SK-N-SH (cell line): ENCODE measurements at regions not wholly inside any gene's neighbourhood (a gene's known extent, or its start where the extent isn't known, plus 50 kb on each side); places are given as distances from the start of the nearest gene placed in this dataset.

ENCODE experiments used
- CTCF ChIA-PET: fragments of 300-600, 350-600 bp; formaldehyde crosslinking; extraction: SDS; loops from one replicate; lab custom pipeline; 2021; lab: Yijun Ruan, JAX
- POLR2A ChIA-PET: fragments of 350-600 bp; sonication (Branson Sonifier 250); formaldehyde crosslinking; extraction: SDS; loops from one replicate; lab custom pipeline; 2020; ENCODE audit warnings: antibody characterized with exemption, inconsistent platforms; lab: Yijun Ruan, JAX
- DNase-seq: peaks from one replicate; pipeline ENCODE4 v3.0.0; 2012
- H2AFZ ChIP-seq: fragments of 200-600 bp; sonication (generic); 2 replicates; pipeline ENCODE4 v1.8.1; 2016; ENCODE audit warnings: antibody characterized with exemption, mild to moderate bottlenecking, low read depth
- H3F3A ChIP-seq: fragments of 200-600 bp; sonication (generic); replicated peaks from 2 replicates; pipeline ENCODE3; 2016; ENCODE audit warnings: antibody characterized with exemption, mild to moderate bottlenecking; ENCODE audit not compliant: insufficient read depth
- H3K27ac ChIP-seq, 2 experiments: fragments of 200-500 bp in 1 of 2; fragments of 200-600 bp in 1 of 2; sonication (Bioruptor generic) in 1 of 2; sonication (generic), shearing (Covaris generic) in 1 of 2; 2 replicates each; pipeline versions ENCODE4 v1.5.1 to v1.6.1; 2014 to 2016; ENCODE audit warnings: low read depth in 2 of 2, inconsistent platforms in 1 of 2, low read length in 1 of 2, mild to moderate bottlenecking in 1 of 2, mixed read lengths in 1 of 2
- H3K27me3 ChIP-seq: fragments of 200-600 bp; sonication (generic), shearing (Covaris generic); 2 replicates; pipeline ENCODE4 v1.6.1; 2016; ENCODE audit warnings: mixed run types; ENCODE audit not compliant: insufficient read depth
- H3K36me3 ChIP-seq, 2 experiments: fragments of 200-500 bp in 1 of 2; fragments of 200-600 bp in 1 of 2; sonication (Bioruptor generic) in 1 of 2; sonication (generic) in 1 of 2; replicated peaks in 1 of 2; 2 replicates each; pipeline versions ENCODE3 to v1.5.1; 2014 to 2016; ENCODE audit warnings: low read length in 1 of 2, mild to moderate bottlenecking in 1 of 2; ENCODE audit not compliant: insufficient read depth in 2 of 2, control insufficient read depth in 1 of 2
- H3K4me1 ChIP-seq, 2 experiments: fragments of 200-500 bp in 1 of 2; fragments of 200-600 bp in 1 of 2; sonication (Bioruptor generic) in 1 of 2; sonication (generic), shearing (Covaris generic) in 1 of 2; 2 replicates each; pipeline versions ENCODE4 v1.5.1 to v1.6.1; 2014 to 2016; ENCODE audit warnings: low read depth in 1 of 2, low read length in 1 of 2, mixed run types in 1 of 2; ENCODE audit not compliant: insufficient read depth in 2 of 2, control insufficient read depth in 1 of 2
- H3K4me2 ChIP-seq: fragments of 200-600 bp; sonication (generic), shearing (Covaris generic); 2 replicates; pipeline ENCODE4 v1.6.1; 2017; ENCODE audit warnings: mixed run types
- H3K4me3 ChIP-seq, 2 experiments: fragments of 200-500 bp in 1 of 2; fragments of 200-600 bp in 1 of 2; sonication (Bioruptor generic) in 1 of 2; sonication (generic), shearing (Covaris generic) in 1 of 2; 2 replicates each; pipeline versions ENCODE4 v1.5.1 to v1.8.1; 2014 to 2016; ENCODE audit warnings: low read depth in 2 of 2, inconsistent platforms in 1 of 2, low read length in 1 of 2, mild to moderate bottlenecking in 1 of 2, mixed read lengths in 1 of 2, moderate library complexity in 1 of 2
- H3K79me2 ChIP-seq: fragments of 200-600 bp; sonication (generic); 2 replicates; pipeline ENCODE4 v1.8.1; 2017; ENCODE audit warnings: mild to moderate bottlenecking; ENCODE audit not compliant: insufficient read depth
- H3K9ac ChIP-seq: fragments of 200-600 bp; sonication (generic); 2 replicates; pipeline ENCODE4 v1.6.1; 2017; ENCODE audit warnings: mixed run types
- H3K9me2 ChIP-seq: fragments of 200-600 bp; sonication (generic); 2 replicates; pipeline ENCODE4 v1.6.1; 2017; ENCODE audit warnings: mixed run types
- H3K9me3 ChIP-seq: fragments of 200-600 bp; sonication (generic); 2 replicates; pipeline ENCODE4 v1.6.1; 2017; ENCODE audit warnings: mixed run types, mild to moderate bottlenecking, moderate library complexity
- H4K20me1 ChIP-seq: fragments of 200-600 bp; sonication (generic); 2 replicates; pipeline ENCODE4 v1.6.1; 2017; ENCODE audit warnings: mild to moderate bottlenecking, mixed run types; ENCODE audit not compliant: insufficient read depth
- CHD2 ChIP-seq: fragments of 150-350 bp; IDR thresholded peaks from 2 replicates; pipeline ENCODE4 v1.6.1; 2018; ENCODE audit warnings: low read length; ENCODE audit not compliant: partially characterized antibody
- EZH2phosphoT487 ChIP-seq: fragments of 200-600 bp; sonication (generic); IDR thresholded peaks from 2 replicates; pipeline ENCODE4 v1.6.1; 2017; ENCODE audit warnings: low read depth, mixed run types, mild to moderate bottlenecking, antibody characterized with exemption, moderate library complexity, borderline replicate concordance
- FOSL2 ChIP-seq: IDR thresholded peaks from 2 replicates; pipeline ENCODE4 v1.4.0; 2012; ENCODE audit warnings: low read depth, mild to moderate bottlenecking, moderate library complexity, borderline replicate concordance
- FOXJ3 ChIP-seq: sonication (generic); formaldehyde crosslinking; IDR thresholded peaks from 2 replicates; pipeline ENCODE4 v1.5.1; 2020; ENCODE audit warnings: mild to moderate bottlenecking, missing genetic modification reagents
- FOXM1 ChIP-seq: IDR thresholded peaks from 2 replicates; pipeline ENCODE4 v1.4.0; 2012; ENCODE audit warnings: low read depth, mild to moderate bottlenecking
- GATA2 ChIP-seq: sonication (generic); formaldehyde crosslinking; IDR thresholded peaks from 2 replicates; pipeline ENCODE4 v1.5.0; 2020; ENCODE audit warnings: mild to moderate bottlenecking, missing genetic modification reagents
- JUND ChIP-seq: IDR thresholded peaks from 2 replicates; pipeline ENCODE4 v1.4.0; 2012
- MEF2A ChIP-seq: IDR thresholded peaks from 2 replicates; pipeline ENCODE4 v1.4.0; 2012; ENCODE audit warnings: low read depth, borderline replicate concordance
- MXI1 ChIP-seq: IDR thresholded peaks from 2 replicates; pipeline ENCODE4 v1.6.1; 2012; ENCODE audit warnings: mild to moderate bottlenecking, low read depth, low read length, improper control_type of control experiment
- NFIC ChIP-seq: IDR thresholded peaks from 2 replicates; pipeline ENCODE4 v1.4.0; 2012; ENCODE audit warnings: borderline replicate concordance
- NRF1 ChIP-seq: IDR thresholded peaks from 2 replicates; pipeline ENCODE4 v1.6.1; 2012; ENCODE audit warnings: low read depth, mild to moderate bottlenecking, low read length
- RAD21 ChIP-seq: IDR thresholded peaks from 2 replicates; pipeline ENCODE4 v1.6.1; 2012; ENCODE audit warnings: mild to moderate bottlenecking, low read length
- RCOR1 ChIP-seq: fragments of 150-350 bp; IDR thresholded peaks from 2 replicates; pipeline ENCODE4 v1.6.1; 2017; ENCODE audit warnings: antibody characterized with exemption, low read length
- RFX5 ChIP-seq: IDR thresholded peaks from 2 replicates; pipeline ENCODE4 v1.6.1; 2012; ENCODE audit warnings: mild to moderate bottlenecking, improper control_type of control experiment, low read length
- RXRA ChIP-seq: IDR thresholded peaks from 2 replicates; pipeline ENCODE4 v1.4.0; 2012; ENCODE audit warnings: low read depth, mild to moderate bottlenecking, borderline replicate concordance
- SMC3 ChIP-seq: IDR thresholded peaks from 2 replicates; pipeline ENCODE4 v1.6.1; 2012; ENCODE audit warnings: low read depth, low read length, improper control_type of control experiment
- TAF1 ChIP-seq: IDR thresholded peaks from 2 replicates; pipeline ENCODE4 v1.6.1; 2012; ENCODE audit warnings: low read depth, mild to moderate bottlenecking, low read length, moderate library complexity, borderline replicate concordance
- TEAD4 ChIP-seq: IDR thresholded peaks from 2 replicates; pipeline ENCODE4 v1.4.0; 2012; ENCODE audit warnings: mild to moderate bottlenecking, borderline replicate concordance; ENCODE audit not compliant: insufficient read depth
- WGBS: methylation state at CpG from one replicate; pipeline ENCODE4 v1.1.6; 2017; ENCODE audit warnings: low lambda C conversion rate; 5-methylcytosine and 5-hydroxymethylcytosine counted together
- TF ChIP-seq, protein P1 (sequence below): IDR thresholded peaks from 2 replicates; pipeline ENCODE4 v1.4.0; 2012; ENCODE audit warnings: low read depth, borderline replicate concordance
- TF ChIP-seq, protein P2 (sequence below): fragments of 150-350 bp; IDR thresholded peaks from 2 replicates; pipeline ENCODE4 v1.6.1; 2016; ENCODE audit warnings: mild to moderate bottlenecking, low read depth, low read length
- TF ChIP-seq, protein P3 (sequence below): fragments of 200-600 bp; sonication (generic); IDR thresholded peaks from 2 replicates; pipeline ENCODE4 v1.6.1; 2017; ENCODE audit warnings: antibody characterized with exemption, mild to moderate bottlenecking, moderate library complexity
- TF ChIP-seq, protein P4 (sequence below): fragments of 150-350 bp; IDR thresholded peaks from 2 replicates; pipeline ENCODE4 v1.6.1; 2017; ENCODE audit warnings: antibody characterized with exemption, low read length, low read depth, borderline replicate concordance
- TF ChIP-seq, protein P5 (sequence below): IDR thresholded peaks from 2 replicates; pipeline ENCODE4 v1.4.0; 2012; ENCODE audit warnings: low read depth, borderline replicate concordance
- TF ChIP-seq, protein P6 (sequence below): IDR thresholded peaks from 2 replicates; pipeline ENCODE4 v1.4.0; 2012; ENCODE audit warnings: low read depth
- TF ChIP-seq, protein P7 (sequence below): IDR thresholded peaks from 2 replicates; pipeline ENCODE4; 2012

GRCh38 chr16:51402298-51402697, 251.2 kb upstream of the SALL1 start (continued):
- TF ChIP-seq, protein P1, sequence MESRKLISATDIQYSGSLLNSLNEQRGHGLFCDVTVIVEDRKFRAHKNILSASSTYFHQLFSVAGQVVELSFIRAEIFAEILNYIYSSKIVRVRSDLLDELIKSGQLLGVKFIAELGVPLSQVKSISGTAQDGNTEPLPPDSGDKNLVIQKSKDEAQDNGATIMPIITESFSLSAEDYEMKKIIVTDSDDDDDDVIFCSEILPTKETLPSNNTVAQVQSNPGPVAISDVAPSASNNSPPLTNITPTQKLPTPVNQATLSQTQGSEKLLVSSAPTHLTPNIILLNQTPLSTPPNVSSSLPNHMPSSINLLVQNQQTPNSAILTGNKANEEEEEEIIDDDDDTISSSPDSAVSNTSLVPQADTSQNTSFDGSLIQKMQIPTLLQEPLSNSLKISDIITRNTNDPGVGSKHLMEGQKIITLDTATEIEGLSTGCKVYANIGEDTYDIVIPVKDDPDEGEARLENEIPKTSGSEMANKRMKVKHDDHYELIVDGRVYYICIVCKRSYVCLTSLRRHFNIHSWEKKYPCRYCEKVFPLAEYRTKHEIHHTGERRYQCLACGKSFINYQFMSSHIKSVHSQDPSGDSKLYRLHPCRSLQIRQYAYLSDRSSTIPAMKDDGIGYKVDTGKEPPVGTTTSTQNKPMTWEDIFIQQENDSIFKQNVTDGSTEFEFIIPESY = no peak
- TF ChIP-seq TAF1 = no peak
- TF ChIP-seq, protein P2, sequence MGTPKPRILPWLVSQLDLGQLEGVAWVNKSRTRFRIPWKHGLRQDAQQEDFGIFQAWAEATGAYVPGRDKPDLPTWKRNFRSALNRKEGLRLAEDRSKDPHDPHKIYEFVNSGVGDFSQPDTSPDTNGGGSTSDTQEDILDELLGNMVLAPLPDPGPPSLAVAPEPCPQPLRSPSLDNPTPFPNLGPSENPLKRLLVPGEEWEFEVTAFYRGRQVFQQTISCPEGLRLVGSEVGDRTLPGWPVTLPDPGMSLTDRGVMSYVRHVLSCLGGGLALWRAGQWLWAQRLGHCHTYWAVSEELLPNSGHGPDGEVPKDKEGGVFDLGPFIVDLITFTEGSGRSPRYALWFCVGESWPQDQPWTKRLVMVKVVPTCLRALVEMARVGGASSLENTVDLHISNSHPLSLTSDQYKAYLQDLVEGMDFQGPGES = no peak
- no peak for TF ChIP-seq FOSL2
- TF ChIP-seq, protein P3, sequence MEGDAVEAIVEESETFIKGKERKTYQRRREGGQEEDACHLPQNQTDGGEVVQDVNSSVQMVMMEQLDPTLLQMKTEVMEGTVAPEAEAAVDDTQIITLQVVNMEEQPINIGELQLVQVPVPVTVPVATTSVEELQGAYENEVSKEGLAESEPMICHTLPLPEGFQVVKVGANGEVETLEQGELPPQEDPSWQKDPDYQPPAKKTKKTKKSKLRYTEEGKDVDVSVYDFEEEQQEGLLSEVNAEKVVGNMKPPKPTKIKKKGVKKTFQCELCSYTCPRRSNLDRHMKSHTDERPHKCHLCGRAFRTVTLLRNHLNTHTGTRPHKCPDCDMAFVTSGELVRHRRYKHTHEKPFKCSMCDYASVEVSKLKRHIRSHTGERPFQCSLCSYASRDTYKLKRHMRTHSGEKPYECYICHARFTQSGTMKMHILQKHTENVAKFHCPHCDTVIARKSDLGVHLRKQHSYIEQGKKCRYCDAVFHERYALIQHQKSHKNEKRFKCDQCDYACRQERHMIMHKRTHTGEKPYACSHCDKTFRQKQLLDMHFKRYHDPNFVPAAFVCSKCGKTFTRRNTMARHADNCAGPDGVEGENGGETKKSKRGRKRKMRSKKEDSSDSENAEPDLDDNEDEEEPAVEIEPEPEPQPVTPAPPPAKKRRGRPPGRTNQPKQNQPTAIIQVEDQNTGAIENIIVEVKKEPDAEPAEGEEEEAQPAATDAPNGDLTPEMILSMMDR = no peak
- TF ChIP-seq, protein P4, sequence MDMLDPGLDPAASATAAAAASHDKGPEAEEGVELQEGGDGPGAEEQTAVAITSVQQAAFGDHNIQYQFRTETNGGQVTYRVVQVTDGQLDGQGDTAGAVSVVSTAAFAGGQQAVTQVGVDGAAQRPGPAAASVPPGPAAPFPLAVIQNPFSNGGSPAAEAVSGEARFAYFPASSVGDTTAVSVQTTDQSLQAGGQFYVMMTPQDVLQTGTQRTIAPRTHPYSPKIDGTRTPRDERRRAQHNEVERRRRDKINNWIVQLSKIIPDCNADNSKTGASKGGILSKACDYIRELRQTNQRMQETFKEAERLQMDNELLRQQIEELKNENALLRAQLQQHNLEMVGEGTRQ = no peak
- TF ChIP-seq NRF1 = no peak
- TF ChIP-seq, protein P5, sequence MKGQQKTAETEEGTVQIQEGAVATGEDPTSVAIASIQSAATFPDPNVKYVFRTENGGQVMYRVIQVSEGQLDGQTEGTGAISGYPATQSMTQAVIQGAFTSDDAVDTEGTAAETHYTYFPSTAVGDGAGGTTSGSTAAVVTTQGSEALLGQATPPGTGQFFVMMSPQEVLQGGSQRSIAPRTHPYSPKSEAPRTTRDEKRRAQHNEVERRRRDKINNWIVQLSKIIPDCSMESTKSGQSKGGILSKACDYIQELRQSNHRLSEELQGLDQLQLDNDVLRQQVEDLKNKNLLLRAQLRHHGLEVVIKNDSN = no peak
- TF ChIP-seq FOXJ3 (CRISPR knock-in tag) = no peak

DNA sequence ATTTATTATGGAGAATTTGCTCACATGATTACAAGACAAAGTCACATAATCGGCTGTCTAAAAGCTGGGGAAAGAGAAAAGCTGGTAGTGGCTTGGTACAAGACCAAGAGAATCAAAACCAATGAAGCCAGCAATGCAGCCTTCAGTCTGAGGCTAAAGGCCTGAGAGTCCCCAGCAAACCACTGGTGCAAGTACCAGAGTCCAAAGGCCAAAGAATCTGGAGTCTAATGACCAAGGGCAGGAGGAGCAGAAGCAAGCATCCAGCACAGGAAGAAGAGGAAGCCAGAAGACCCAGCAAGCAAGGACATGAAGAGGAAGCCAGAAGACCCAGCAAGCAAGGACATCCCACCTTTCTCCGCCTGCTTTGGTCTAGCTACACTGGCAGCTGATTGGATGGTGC, 250.6 kb upstream of the SALL1 start:
- H3K36me3 ChIP-seq = no peaks in the 10 kb centered on the region
- no peak overlapping the region for H3K4me2 ChIP-seq
- CTCF ChIA-PET = interaction anchor here (0.9 kb wide), 1 partner anchor 17 kb away, joined by 4 read pairs; no protein-coding TSS in a partner anchor
- H3F3A ChIP-seq = no peaks in the 10 kb centered on the region
- H3K79me2 ChIP-seq = no peaks in the 10 kb centered on the region
- POLR2A ChIA-PET = no interaction called here
- no peak overlapping the region for H3K9ac ChIP-seq
- H2AFZ ChIP-seq = no peak overlapping the region
- no peaks in the 10 kb centered on the region for H3K4me1 ChIP-seq
- H4K20me1 ChIP-seq = no peaks in the 10 kb centered on the region
- H3K4me3 ChIP-seq = no peak overlapping the region
- H3K9me2 ChIP-seq = no peaks in the 10 kb centered on the region
- no peak overlapping the region for H3K27ac ChIP-seq
- no peak for TF ChIP-seq NFIC
- TF ChIP-seq RXRA = no peak
- no peak for TF ChIP-seq MEF2A
- TF ChIP-seq RCOR1 = no peak
- no peak for TF ChIP-seq FOXM1
- TF ChIP-seq SMC3 = no peak
- no peak for TF ChIP-seq GATA2 (CRISPR knock-in tag)
- no peak for TF ChIP-seq CHD2
- TF ChIP-seq, protein P6, sequence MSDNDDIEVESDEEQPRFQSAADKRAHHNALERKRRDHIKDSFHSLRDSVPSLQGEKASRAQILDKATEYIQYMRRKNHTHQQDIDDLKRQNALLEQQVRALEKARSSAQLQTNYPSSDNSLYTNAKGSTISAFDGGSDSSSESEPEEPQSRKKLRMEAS = no peak
- no peak for TF ChIP-seq JUND
- no peak for TF ChIP-seq RFX5
- no peak for TF ChIP-seq TEAD4
- TF ChIP-seq EZH2phosphoT487 = no peak
- TF ChIP-seq, protein P7, sequence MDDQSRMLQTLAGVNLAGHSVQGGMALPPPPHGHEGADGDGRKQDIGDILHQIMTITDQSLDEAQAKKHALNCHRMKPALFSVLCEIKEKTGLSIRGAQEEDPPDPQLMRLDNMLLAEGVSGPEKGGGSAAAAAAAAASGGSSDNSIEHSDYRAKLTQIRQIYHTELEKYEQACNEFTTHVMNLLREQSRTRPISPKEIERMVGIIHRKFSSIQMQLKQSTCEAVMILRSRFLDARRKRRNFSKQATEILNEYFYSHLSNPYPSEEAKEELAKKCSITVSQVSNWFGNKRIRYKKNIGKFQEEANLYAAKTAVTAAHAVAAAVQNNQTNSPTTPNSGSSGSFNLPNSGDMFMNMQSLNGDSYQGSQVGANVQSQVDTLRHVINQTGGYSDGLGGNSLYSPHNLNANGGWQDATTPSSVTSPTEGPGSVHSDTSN = no peak
- TF ChIP-seq RAD21 = no peak
- no peak for TF ChIP-seq MXI1
- DNase-seq = no peak
- no peaks in the 10 kb centered on the region for H3K27me3 ChIP-seq
- 2% methylated on average over 2 of the region's 2 CpGs for WGBS
- no peaks in the 10 kb centered on the region for H3K9me3 ChIP-seq
